Panc1 (cell line): ENCODE measurements at regions not wholly inside any gene's neighbourhood (a gene's known extent, or its start where the extent isn't known, plus 50 kb on each side); places are given as distances from the start of the nearest gene placed in this dataset.

Source experiments
- CTCF ChIP-seq: fragments of 450-650 bp; IDR thresholded peaks from 2 replicates; pipeline ENCODE4 v1.5.1; 2017; ENCODE audit warnings: mild to moderate bottlenecking
- POLR2AphosphoS5 ChIP-seq: IDR thresholded peaks from 2 replicates; pipeline ENCODE4 v1.6.1; 2012; ENCODE audit warnings: mild to moderate bottlenecking, low read depth, low read length, moderate library complexity
- REST ChIP-seq, 2 experiments: IDR thresholded peaks; 2 replicates each; pipeline ENCODE4 v1.6.1; 2011 to 2012; ENCODE audit warnings: low read depth in 2 of 2, control low read depth in 1 of 2, low read length in 1 of 2, mild to moderate bottlenecking in 1 of 2, moderate library complexity in 1 of 2; ENCODE audit not compliant: insufficient read depth in 1 of 2
- TCF7L2 ChIP-seq: IDR thresholded peaks from 2 replicates; pipeline ENCODE4 v1.6.1; 2011; ENCODE audit warnings: mild to moderate bottlenecking, low read depth, low read length, inconsistent platforms

DNA sequence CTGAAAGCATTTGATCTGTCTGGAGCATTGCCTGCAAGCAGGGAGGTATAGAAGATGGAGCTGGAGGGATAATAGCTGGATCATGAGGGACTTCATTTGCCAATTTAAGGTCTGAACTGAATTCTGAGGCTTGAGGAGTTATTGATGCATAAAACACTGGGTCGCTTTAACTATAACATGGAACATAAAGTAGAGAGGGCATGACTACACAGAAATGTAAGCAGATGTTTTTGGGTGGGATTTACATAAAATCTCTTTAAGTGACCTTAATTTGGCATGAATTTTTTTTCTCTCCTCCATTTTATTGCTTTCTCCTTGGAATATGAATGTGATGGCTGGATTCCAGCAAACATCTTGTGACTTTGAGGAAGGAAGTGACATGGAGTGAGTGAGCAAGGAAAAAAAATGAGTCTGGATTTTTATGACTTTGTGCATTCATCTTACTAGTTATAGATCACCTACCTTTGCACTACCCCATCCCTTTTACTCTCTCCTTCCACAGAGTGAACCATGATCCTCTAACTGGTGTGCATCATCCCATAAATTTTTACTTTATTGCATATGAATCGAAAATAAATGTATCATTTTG is 356.0 kb downstream of the DUSP6 start:
- TF ChIP-seq CTCF = no peak
- TF ChIP-seq POLR2AphosphoS5 = no peak
- no peak for TF ChIP-seq REST (IDR thresholded peaks at IDR 0.05; ENCODE audit: insufficient read depth in 1 of 2, low read depth in 2 of 2, low read length in 1 of 2)
- TF ChIP-seq TCF7L2 = no peak
